Astrocyte (in vitro differentiated cells and primary cell): ENCODE measurements at regions not wholly inside any gene's neighbourhood (a gene's known extent, or its start where the extent isn't known, plus 50 kb on each side); places are given as distances from the start of the nearest gene placed in this dataset.

Experiments used
- EZH2 ChIP-seq: IDR thresholded peaks from 2 replicates; pipeline ENCODE4 v1.6.1; 2012; ENCODE audit warnings: mild to moderate bottlenecking, low read length, inconsistent platforms; ENCODE audit not compliant: insufficient read depth
- TF ChIP-seq, protein P1 (sequence below): IDR thresholded peaks from 2 replicates; pipeline ENCODE4 v1.5.1; 2011; ENCODE audit warnings: low read depth, mild to moderate bottlenecking, inconsistent platforms, low read length, moderate library complexity; ENCODE audit not compliant: insufficient read depth

DNA sequence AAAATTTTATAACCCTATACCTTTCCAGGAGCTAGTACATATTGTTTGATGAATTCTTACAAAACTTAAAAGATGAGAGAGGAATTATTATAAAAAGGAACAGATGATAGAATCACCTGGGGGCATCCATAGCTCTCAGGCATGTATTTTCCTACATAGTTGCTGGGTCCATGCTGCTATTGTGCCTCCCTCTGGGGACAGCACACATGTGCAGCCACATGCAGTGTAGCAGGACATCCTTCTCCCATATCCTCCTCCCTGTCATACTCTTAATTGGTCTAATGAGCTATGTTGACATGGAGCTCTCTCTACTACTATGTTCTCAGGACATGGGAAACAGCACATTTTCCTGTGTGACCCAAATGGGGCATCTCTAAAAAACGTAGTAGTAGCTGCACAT lies 898.2 kb upstream of the MAP3K7 start:
- TF ChIP-seq, protein P1, sequence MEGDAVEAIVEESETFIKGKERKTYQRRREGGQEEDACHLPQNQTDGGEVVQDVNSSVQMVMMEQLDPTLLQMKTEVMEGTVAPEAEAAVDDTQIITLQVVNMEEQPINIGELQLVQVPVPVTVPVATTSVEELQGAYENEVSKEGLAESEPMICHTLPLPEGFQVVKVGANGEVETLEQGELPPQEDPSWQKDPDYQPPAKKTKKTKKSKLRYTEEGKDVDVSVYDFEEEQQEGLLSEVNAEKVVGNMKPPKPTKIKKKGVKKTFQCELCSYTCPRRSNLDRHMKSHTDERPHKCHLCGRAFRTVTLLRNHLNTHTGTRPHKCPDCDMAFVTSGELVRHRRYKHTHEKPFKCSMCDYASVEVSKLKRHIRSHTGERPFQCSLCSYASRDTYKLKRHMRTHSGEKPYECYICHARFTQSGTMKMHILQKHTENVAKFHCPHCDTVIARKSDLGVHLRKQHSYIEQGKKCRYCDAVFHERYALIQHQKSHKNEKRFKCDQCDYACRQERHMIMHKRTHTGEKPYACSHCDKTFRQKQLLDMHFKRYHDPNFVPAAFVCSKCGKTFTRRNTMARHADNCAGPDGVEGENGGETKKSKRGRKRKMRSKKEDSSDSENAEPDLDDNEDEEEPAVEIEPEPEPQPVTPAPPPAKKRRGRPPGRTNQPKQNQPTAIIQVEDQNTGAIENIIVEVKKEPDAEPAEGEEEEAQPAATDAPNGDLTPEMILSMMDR, result no peak
- no peak for TF ChIP-seq EZH2
